Hepatocyte (in vitro differentiated cells): ENCODE measurements at regions not wholly inside any gene's neighbourhood (a gene's known extent, or its start where the extent isn't known, plus 50 kb on each side); places are given as distances from the start of the nearest gene placed in this dataset.

ENCODE experiments used
- DNase-seq: peaks from one replicate; pipeline ENCODE4 v3.0.0-alpha.2; 2016; ENCODE audit warnings: low spot score
- H2AFZ ChIP-seq: fragments of 200-600 bp; sonication (generic); 2 replicates; pipeline ENCODE4 v1.6.0; 2016; ENCODE audit warnings: antibody characterized with exemption, mild to moderate bottlenecking
- H3K27ac ChIP-seq: fragments of 200-600 bp; sonication (generic); 2 replicates; pipeline ENCODE4 v1.5.1; 2016; ENCODE audit warnings: mild to moderate bottlenecking
- H3K27me3 ChIP-seq: fragments of 200-600 bp; sonication (generic); 2 replicates; pipeline ENCODE4 v1.6.1; 2016
- H3K36me3 ChIP-seq: fragments of 200-600 bp; sonication (generic); replicated peaks from 2 replicates; pipeline ENCODE4 v1.5.1; 2016; ENCODE audit warnings: low read depth; ENCODE audit not compliant: insufficient read depth
- H3K4me1 ChIP-seq: fragments of 200-600 bp; sonication (generic); 2 replicates; pipeline ENCODE4 v1.5.1; 2016; ENCODE audit warnings: mild to moderate bottlenecking, moderate library complexity; ENCODE audit not compliant: insufficient read depth
- H3K4me2 ChIP-seq: fragments of 200-600 bp; sonication (generic); 2 replicates; pipeline ENCODE4 v1.6.0; 2016
- H3K4me3 ChIP-seq: fragments of 200-600 bp; sonication (generic); 2 replicates; pipeline ENCODE4 v1.5.1; 2016; ENCODE audit warnings: mild to moderate bottlenecking
- H3K79me2 ChIP-seq: fragments of 200-600 bp; sonication (generic); 2 replicates; pipeline ENCODE4 v1.6.0; 2017; ENCODE audit warnings: mild to moderate bottlenecking
- H3K9me2 ChIP-seq: fragments of 200-600 bp; sonication (generic); replicated peaks from 2 replicates; pipeline ENCODE4 v1.6.0; 2017; ENCODE audit warnings: mild to moderate bottlenecking; ENCODE audit not compliant: insufficient read depth
- H3K9me3 ChIP-seq: fragments of 200-600 bp; sonication (generic); 2 replicates; pipeline ENCODE4 v1.5.1; 2016; ENCODE audit warnings: low read depth, mild to moderate bottlenecking
- H4K20me1 ChIP-seq: fragments of 200-600 bp; sonication (generic); 2 replicates; pipeline ENCODE4 v1.6.0; 2016; ENCODE audit warnings: mild to moderate bottlenecking; ENCODE audit not compliant: insufficient read depth, poor library complexity, severe bottlenecking
- EZH2 ChIP-seq: fragments of 200-600 bp; sonication (generic); IDR thresholded peaks from 2 replicates; pipeline ENCODE4 v1.6.1; 2016; ENCODE audit warnings: antibody characterized with exemption, mild to moderate bottlenecking, borderline replicate concordance
- EZH2phosphoT487 ChIP-seq: fragments of 200-600 bp; sonication (generic); IDR thresholded peaks from one replicate; pipeline ENCODE4 v1.6.1; 2018; ENCODE audit warnings: antibody characterized with exemption, mild to moderate bottlenecking, low read depth, moderate library complexity; ENCODE audit not compliant: unreplicated experiment, severe bottlenecking
- WGBS: methylation state at CpG from one replicate; pipeline ENCODE4 v1.1.6; 2016; ENCODE audit warnings: low lambda C conversion rate; ENCODE audit errors: missing lambda C conversion rate; 5-methylcytosine and 5-hydroxymethylcytosine counted together
- TF ChIP-seq, protein P1 (sequence below): fragments of 200-600 bp; sonication (generic); IDR thresholded peaks from 2 replicates; pipeline ENCODE4 v1.5.1; 2016; ENCODE audit warnings: antibody characterized with exemption, mild to moderate bottlenecking; ENCODE audit not compliant: poor library complexity

DNA sequence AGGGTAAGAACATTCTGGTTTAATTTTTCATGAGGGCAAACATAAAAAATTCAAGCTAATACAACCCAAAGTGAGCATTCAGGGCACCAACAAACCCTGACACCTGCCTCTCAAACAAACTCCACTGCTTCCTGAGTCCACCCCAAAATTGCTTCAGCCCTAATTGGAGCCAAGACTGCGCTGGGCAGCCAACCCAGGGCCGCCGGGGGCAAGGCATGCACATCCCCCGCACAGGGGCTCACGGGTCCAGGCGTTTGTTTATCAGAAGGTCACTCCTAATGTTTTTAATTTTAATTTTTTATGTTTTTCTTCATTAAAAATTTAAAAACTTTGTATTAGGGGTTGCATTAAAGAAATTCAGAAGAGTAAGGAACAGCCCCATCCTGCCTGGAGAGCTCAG is 459.1 kb upstream of the CDH4 start:
- H3K27ac ChIP-seq: no peak overlapping the region

DNA sequence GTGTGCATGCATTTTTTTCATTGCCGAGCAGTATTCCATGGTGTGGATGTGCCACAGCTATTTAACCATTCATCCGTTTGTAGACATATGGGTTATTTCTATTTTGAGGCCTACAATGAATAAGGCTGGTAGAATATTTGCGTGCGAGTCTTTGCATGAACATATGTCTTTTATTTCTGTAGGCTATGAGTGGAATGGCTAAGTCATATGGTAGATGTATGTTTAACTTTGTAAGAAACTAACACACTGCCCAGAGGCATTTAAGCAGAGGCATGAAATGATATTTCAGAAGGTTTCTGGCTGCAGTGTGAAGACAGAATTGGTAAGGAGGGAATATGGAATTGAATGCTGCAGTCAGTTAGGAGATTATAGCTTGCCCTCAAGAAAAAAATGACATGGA is 457.4 kb upstream of the CDH4 start:
- no peaks in the 10 kb centered on the region for H3K36me3 ChIP-seq
- no peaks in the 10 kb centered on the region for H3K9me2 ChIP-seq
- no peaks in the 10 kb centered on the region for H3K27me3 ChIP-seq
- H3K79me2 ChIP-seq: no peaks in the 10 kb centered on the region
- H2AFZ ChIP-seq: no peak overlapping the region
- no peak overlapping the region for H3K4me2 ChIP-seq
- DNase-seq: no peak
- H4K20me1 ChIP-seq: no peaks in the 10 kb centered on the region
- H3K9me3 ChIP-seq: no peaks in the 10 kb centered on the region
- H3K4me3 ChIP-seq: no peak overlapping the region
- no peaks in the 10 kb centered on the region for H3K4me1 ChIP-seq
- 97% methylated on average over 4 of the region's 4 CpGs for WGBS
- H3K27ac ChIP-seq: no peak overlapping the region
- TF ChIP-seq EZH2phosphoT487: no peak

More for the DNA sequence above, 459.1 kb upstream of the CDH4 start:
- Histone ChIP-seq H3K4me3 (no peak overlapping the region), H3K79me2 (no peaks in the 10 kb centered on the region), H4K20me1 (no peaks in the 10 kb centered on the region), H3K27me3 (no peaks in the 10 kb centered on the region), H3K4me2 (no peak overlapping the region), H3K9me2 (no peaks in the 10 kb centered on the region), H3K9me3 (no peaks in the 10 kb centered on the region), H2AFZ (no peak overlapping the region), H3K36me3 (no peaks in the 10 kb centered on the region), H3K4me1 (no peaks in the 10 kb centered on the region)
- TF ChIP-seq EZH2 (no peak), EZH2phosphoT487 (no peak)
- TF ChIP-seq, protein P1, sequence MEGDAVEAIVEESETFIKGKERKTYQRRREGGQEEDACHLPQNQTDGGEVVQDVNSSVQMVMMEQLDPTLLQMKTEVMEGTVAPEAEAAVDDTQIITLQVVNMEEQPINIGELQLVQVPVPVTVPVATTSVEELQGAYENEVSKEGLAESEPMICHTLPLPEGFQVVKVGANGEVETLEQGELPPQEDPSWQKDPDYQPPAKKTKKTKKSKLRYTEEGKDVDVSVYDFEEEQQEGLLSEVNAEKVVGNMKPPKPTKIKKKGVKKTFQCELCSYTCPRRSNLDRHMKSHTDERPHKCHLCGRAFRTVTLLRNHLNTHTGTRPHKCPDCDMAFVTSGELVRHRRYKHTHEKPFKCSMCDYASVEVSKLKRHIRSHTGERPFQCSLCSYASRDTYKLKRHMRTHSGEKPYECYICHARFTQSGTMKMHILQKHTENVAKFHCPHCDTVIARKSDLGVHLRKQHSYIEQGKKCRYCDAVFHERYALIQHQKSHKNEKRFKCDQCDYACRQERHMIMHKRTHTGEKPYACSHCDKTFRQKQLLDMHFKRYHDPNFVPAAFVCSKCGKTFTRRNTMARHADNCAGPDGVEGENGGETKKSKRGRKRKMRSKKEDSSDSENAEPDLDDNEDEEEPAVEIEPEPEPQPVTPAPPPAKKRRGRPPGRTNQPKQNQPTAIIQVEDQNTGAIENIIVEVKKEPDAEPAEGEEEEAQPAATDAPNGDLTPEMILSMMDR: no peak
- no peak for DNase-seq
- WGBS: 94% methylated on average over 6 of the region's 6 CpGs

DNA sequence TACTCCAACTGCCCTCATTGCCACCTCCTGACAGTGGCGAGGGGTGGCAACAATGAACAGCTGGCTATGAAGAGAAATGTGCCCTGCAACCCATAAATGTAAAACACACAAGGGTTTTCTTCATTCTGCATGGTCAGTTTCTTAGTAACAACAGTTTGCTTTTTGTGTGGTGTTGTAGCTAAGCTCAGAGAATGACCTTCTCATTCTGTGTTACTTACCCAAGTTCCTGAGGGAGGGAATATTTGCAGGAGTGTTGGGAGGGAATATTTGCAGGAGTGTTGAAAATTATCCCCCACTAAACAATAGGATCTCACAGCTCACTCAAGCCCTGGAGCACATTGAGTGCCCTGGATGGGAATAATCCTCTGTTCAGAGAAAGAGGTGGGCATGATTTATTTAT is 456.4 kb upstream of the CDH4 start:
- 79% methylated on average over 1 of the region's 1 CpG for WGBS
- no peaks in the 10 kb centered on the region for H3K36me3 ChIP-seq
- H3K4me3 ChIP-seq: no peak overlapping the region
- H3K4me1 ChIP-seq: no peaks in the 10 kb centered on the region
- no peaks in the 10 kb centered on the region for H3K79me2 ChIP-seq
- H3K9me2 ChIP-seq: no peaks in the 10 kb centered on the region
- no peaks in the 10 kb centered on the region for H3K27me3 ChIP-seq
- H3K27ac ChIP-seq: no peak overlapping the region
- H2AFZ ChIP-seq: no peak overlapping the region
- DNase-seq: no peak
- H4K20me1 ChIP-seq: no peaks in the 10 kb centered on the region
- H3K9me3 ChIP-seq: no peaks in the 10 kb centered on the region
- TF ChIP-seq, protein P1: no peak
- TF ChIP-seq EZH2 (no peak), EZH2phosphoT487 (no peak)
- H3K4me2 ChIP-seq: no peak overlapping the region

DNA sequence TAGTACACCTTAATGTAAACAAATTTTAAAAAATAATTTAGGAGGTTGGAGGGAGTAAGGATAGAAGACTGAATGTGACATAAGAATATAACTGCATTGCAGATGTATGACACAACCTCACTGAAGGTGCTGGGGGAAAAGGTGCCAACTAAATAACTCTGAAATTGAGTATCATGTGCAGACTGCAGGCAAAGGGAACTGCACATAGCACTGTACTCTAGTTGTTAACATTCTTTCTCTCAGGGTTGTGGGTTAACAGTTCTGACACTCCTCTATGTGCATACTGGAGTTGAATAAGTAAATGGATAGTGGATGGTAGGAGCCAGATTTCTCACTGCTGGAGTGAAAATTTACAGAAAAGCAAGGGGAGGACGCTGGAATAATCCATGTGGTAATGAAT is 451.9 kb upstream of the CDH4 start:
- TF ChIP-seq EZH2 (no peak), EZH2phosphoT487 (no peak)
- TF ChIP-seq, protein P1: no peak
- Histone ChIP-seq H3K4me1 (no peaks in the 10 kb centered on the region), H3K27me3 (no peaks in the 10 kb centered on the region), H4K20me1 (no peaks in the 10 kb centered on the region), H3K4me3 (no peak overlapping the region), H3K9me3 (no peaks in the 10 kb centered on the region), H2AFZ (no peak overlapping the region), H3K9me2 (no peaks in the 10 kb centered on the region), H3K27ac (no peak overlapping the region), H3K79me2 (no peaks in the 10 kb centered on the region), H3K4me2 (no peak overlapping the region), H3K36me3 (no peaks in the 10 kb centered on the region)
- WGBS: 76% methylated on average over 1 of the region's 1 CpG
- no peak for DNase-seq
